ENCODE measurements at regions not wholly inside any gene's neighbourhood (a gene's known extent, or its start where the extent isn't known, plus 50 kb on each side); places are given as distances from the start of the nearest gene placed in this dataset.

GRCh38 chr5:99315413-99316183 is 386.8 kb upstream of the CHD1 start:
- Mint-ChIP-seq H3K9me3 (no peaks in the 10 kb centered on the region), H3K27me3 (ENCODE audit: low read depth) (no peaks in the 10 kb centered on the region), H3K27ac (no peak overlapping the region), H3K4me3 (no peak overlapping the region), H3K4me1 (no peaks in the 10 kb centered on the region), H3K36me3 (no peaks in the 10 kb centered on the region)
- CTCF ChIA-PET = interaction anchor here (0.6 kb wide), 1 partner anchor 211 kb away, joined by 3 read pairs; no protein-coding TSS in a partner anchor
- POLR2A ChIA-PET = no interaction called here
- ATAC-seq = no peak
- TF ChIP-seq TP53 (CRISPR knock-in tag; IDR thresholded peaks at IDR 0.05) (no peak), GABPB1 (CRISPR knock-in tag; IDR thresholded peaks at IDR 0.05) (no peak), ZBTB43 (CRISPR knock-in tag; IDR thresholded peaks at IDR 0.05) (no peak), KAT7 (CRISPR knock-in tag; IDR thresholded peaks at IDR 0.05; ENCODE audit: borderline replicate concordance) (no peak), ZNF512 (CRISPR knock-in tag; IDR thresholded peaks at IDR 0.05; ENCODE audit: borderline replicate concordance) (no peak), CREB1 (CRISPR knock-in tag; IDR thresholded peaks at IDR 0.05) (no peak), PRRX2 (CRISPR knock-in tag; IDR thresholded peaks at IDR 0.05) (no peak), ZNF532 (CRISPR knock-in tag; IDR thresholded peaks at IDR 0.05; ENCODE audit: borderline replicate concordance) (no peak), SMAD3 (CRISPR knock-in tag; IDR thresholded peaks at IDR 0.05; ENCODE audit: borderline replicate concordance) (no peak), GTF2I (CRISPR knock-in tag; conservative IDR thresholded peaks at IDR 0.05) (no peak), TEAD1 (CRISPR knock-in tag; IDR thresholded peaks at IDR 0.05) (no peak), AR (CRISPR knock-in tag; IDR thresholded peaks at IDR 0.05) (no peak), ZNF396 (CRISPR knock-in tag; IDR thresholded peaks at IDR 0.05; ENCODE audit: borderline replicate concordance) (no peak), ZNF121 (CRISPR knock-in tag; IDR thresholded peaks at IDR 0.05) (no peak), CDX4 (CRISPR knock-in tag; IDR thresholded peaks at IDR 0.05; ENCODE audit: borderline replicate concordance) (no peak), ZNF219 (CRISPR knock-in tag; IDR thresholded peaks at IDR 0.05; ENCODE audit: borderline replicate concordance) (no peak)
- no peak for DNase-seq (ENCODE audit: low spot score)

Data from WTC11 (cell line).